SK-N-SH treated with all-trans-retinoic acid at 6 μM for 48 hours (cell line): ENCODE measurements at regions not wholly inside any gene's neighbourhood (a gene's known extent, or its start where the extent isn't known, plus 50 kb on each side); places are given as distances from the start of the nearest gene placed in this dataset.

Experiments
- ARNTL ChIP-seq: fragments of 450-650 bp; formaldehyde crosslinking; IDR thresholded peaks from 2 replicates; pipeline ENCODE4 v1.5.0; 2020; ENCODE audit warnings: low read depth, mild to moderate bottlenecking, moderate library complexity, borderline replicate concordance
- BACH2 ChIP-seq: fragments of 250-450 bp; sonication (Bioruptor Pico); IDR thresholded peaks from 2 replicates; pipeline ENCODE4 v1.9.0; 2021; ENCODE audit warnings: mild to moderate bottlenecking, borderline replicate concordance
- CSRNP3 ChIP-seq: fragments of 250-450 bp; sonication (Bioruptor Pico); IDR thresholded peaks from 2 replicates; pipeline ENCODE4 v1.5.1; 2021; ENCODE audit warnings: mild to moderate bottlenecking, moderate library complexity
- ISL1 ChIP-seq: fragments of 250-450 bp; sonication (Bioruptor Pico); IDR thresholded peaks from 2 replicates; pipeline ENCODE4 v2.1.2; 2022; ENCODE audit warnings: mild to moderate bottlenecking, moderate library complexity
- OSR1 ChIP-seq: fragments of 250-450 bp; sonication (Bioruptor Pico); IDR thresholded peaks from 2 replicates; pipeline ENCODE4 v1.8.0; 2022; ENCODE audit warnings: moderate library complexity, mild to moderate bottlenecking, inconsistent platforms
- POU6F1 ChIP-seq: fragments of 250-450 bp; sonication (Bioruptor Pico); IDR thresholded peaks from 2 replicates; pipeline ENCODE4 v1.8.0; 2021; ENCODE audit warnings: low read depth, mild to moderate bottlenecking, moderate library complexity, borderline replicate concordance
- PPARA ChIP-seq: fragments of 250-450 bp; sonication (Bioruptor Pico); IDR thresholded peaks from 2 replicates; pipeline ENCODE4 v1.5.0; 2020; ENCODE audit warnings: mild to moderate bottlenecking, borderline replicate concordance
- RARB ChIP-seq: fragments of 250-450 bp; sonication (Bioruptor Pico); IDR thresholded peaks from 2 replicates; pipeline ENCODE4 v1.8.0; 2021; ENCODE audit warnings: mild to moderate bottlenecking, moderate library complexity
- TCF4 ChIP-seq: fragments of 250-450 bp; sonication (Bioruptor Pico); IDR thresholded peaks from 2 replicates; pipeline ENCODE4 v1.8.0; 2021; ENCODE audit warnings: mild to moderate bottlenecking, moderate library complexity, borderline replicate concordance
- ZFP3 ChIP-seq: fragments of 250-450 bp; sonication (Bioruptor Pico); IDR thresholded peaks from 2 replicates; pipeline ENCODE4 v1.5.0; 2020; ENCODE audit warnings: mild to moderate bottlenecking, moderate library complexity
- ZFP30 ChIP-seq: fragments of 450-650 bp; formaldehyde crosslinking; IDR thresholded peaks from 2 replicates; pipeline ENCODE4 v1.5.0; 2022; ENCODE audit warnings: mild to moderate bottlenecking, moderate library complexity
- TF ChIP-seq, protein P1 (sequence below): fragments of 250-450 bp; sonication (Bioruptor Pico); IDR thresholded peaks from 2 replicates; pipeline ENCODE4 v1.8.0; 2020; ENCODE audit warnings: mild to moderate bottlenecking, moderate library complexity, borderline replicate concordance
- TF ChIP-seq, protein P2 (sequence below): fragments of 250-450 bp; sonication (Bioruptor Pico); IDR thresholded peaks from 2 replicates; pipeline ENCODE4 v1.5.0; 2020; ENCODE audit warnings: mild to moderate bottlenecking, moderate library complexity
- TF ChIP-seq, protein P3 (sequence below): fragments of 250-450 bp; sonication (Bioruptor Pico); IDR thresholded peaks from 2 replicates; pipeline ENCODE4 v1.5.1; 2020; ENCODE audit warnings: low read depth, mild to moderate bottlenecking, moderate library complexity

DNA sequence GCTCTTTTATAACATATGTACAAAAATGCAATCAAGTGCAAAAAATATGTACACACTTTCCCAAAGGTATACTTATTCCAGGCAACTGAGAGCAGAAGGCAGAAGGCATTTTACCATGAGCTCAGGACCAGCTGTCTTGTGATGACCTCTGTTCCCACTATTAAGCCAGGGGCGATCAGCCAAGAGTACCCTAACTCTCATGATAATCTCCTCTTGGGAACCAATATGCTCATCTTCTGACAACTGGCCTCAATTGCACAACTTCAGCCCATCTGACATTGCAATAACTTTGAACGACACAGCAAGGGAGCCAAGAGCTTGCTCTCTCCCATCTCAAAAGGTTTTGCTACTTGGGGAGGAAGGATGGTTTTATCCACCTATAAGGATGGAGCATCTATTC, 471.9 kb downstream of the HS3ST3B1 start:
- TF ChIP-seq, protein P1, sequence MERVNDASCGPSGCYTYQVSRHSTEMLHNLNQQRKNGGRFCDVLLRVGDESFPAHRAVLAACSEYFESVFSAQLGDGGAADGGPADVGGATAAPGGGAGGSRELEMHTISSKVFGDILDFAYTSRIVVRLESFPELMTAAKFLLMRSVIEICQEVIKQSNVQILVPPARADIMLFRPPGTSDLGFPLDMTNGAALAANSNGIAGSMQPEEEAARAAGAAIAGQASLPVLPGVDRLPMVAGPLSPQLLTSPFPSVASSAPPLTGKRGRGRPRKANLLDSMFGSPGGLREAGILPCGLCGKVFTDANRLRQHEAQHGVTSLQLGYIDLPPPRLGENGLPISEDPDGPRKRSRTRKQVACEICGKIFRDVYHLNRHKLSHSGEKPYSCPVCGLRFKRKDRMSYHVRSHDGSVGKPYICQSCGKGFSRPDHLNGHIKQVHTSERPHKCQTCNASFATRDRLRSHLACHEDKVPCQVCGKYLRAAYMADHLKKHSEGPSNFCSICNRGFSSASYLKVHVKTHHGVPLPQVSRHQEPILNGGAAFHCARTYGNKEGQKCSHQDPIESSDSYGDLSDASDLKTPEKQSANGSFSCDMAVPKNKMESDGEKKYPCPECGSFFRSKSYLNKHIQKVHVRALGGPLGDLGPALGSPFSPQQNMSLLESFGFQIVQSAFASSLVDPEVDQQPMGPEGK (CRISPR knock-in tag), result no peak
- no peak for TF ChIP-seq BACH2 (CRISPR knock-in tag)
- no peak for TF ChIP-seq PPARA (CRISPR knock-in tag)
- no peak for TF ChIP-seq ZFP30 (CRISPR knock-in tag)
- TF ChIP-seq, protein P2, sequence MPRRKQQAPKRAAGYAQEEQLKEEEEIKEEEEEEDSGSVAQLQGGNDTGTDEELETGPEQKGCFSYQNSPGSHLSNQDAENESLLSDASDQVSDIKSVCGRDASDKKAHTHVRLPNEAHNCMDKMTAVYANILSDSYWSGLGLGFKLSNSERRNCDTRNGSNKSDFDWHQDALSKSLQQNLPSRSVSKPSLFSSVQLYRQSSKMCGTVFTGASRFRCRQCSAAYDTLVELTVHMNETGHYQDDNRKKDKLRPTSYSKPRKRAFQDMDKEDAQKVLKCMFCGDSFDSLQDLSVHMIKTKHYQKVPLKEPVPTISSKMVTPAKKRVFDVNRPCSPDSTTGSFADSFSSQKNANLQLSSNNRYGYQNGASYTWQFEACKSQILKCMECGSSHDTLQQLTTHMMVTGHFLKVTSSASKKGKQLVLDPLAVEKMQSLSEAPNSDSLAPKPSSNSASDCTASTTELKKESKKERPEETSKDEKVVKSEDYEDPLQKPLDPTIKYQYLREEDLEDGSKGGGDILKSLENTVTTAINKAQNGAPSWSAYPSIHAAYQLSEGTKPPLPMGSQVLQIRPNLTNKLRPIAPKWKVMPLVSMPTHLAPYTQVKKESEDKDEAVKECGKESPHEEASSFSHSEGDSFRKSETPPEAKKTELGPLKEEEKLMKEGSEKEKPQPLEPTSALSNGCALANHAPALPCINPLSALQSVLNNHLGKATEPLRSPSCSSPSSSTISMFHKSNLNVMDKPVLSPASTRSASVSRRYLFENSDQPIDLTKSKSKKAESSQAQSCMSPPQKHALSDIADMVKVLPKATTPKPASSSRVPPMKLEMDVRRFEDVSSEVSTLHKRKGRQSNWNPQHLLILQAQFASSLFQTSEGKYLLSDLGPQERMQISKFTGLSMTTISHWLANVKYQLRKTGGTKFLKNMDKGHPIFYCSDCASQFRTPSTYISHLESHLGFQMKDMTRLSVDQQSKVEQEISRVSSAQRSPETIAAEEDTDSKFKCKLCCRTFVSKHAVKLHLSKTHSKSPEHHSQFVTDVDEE (CRISPR knock-in tag), result no peak
- no peak for TF ChIP-seq RARB (CRISPR knock-in tag)
- no peak for TF ChIP-seq ARNTL (CRISPR knock-in tag)
- no peak for TF ChIP-seq ZFP3 (CRISPR knock-in tag)
- TF ChIP-seq CSRNP3 (CRISPR knock-in tag), result no peak
- TF ChIP-seq POU6F1 (CRISPR knock-in tag), result no peak
- TF ChIP-seq ISL1, result no peak
- no peak for TF ChIP-seq OSR1 (CRISPR knock-in tag)
- TF ChIP-seq, protein P3, sequence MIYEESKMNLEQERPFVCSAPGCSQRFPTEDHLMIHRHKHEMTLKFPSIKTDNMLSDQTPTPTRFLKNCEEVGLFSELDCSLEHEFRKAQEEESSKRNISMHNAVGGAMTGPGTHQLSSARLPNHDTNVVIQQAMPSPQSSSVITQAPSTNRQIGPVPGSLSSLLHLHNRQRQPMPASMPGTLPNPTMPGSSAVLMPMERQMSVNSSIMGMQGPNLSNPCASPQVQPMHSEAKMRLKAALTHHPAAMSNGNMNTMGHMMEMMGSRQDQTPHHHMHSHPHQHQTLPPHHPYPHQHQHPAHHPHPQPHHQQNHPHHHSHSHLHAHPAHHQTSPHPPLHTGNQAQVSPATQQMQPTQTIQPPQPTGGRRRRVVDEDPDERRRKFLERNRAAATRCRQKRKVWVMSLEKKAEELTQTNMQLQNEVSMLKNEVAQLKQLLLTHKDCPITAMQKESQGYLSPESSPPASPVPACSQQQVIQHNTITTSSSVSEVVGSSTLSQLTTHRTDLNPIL (CRISPR knock-in tag), result no peak
- no peak for TF ChIP-seq TCF4 (CRISPR knock-in tag)
